ENCODE measurements at regions not wholly inside any gene's neighbourhood (a gene's known extent, or its start where the extent isn't known, plus 50 kb on each side); places are given as distances from the start of the nearest gene placed in this dataset.

- no peak for TF ChIP-seq REST (IDR thresholded peaks at IDR 0.05; ENCODE audit: low read depth, low read length)
- TF ChIP-seq USF2 (IDR thresholded peaks at IDR 0.05; ENCODE audit: borderline replicate concordance, low read depth, low read length): no peak
These were observed 158.1 kb upstream of the NR2F2 start (continued) for GRCh38 chr15:96172417-96172816.

- H3K4me1 ChIP-seq (ENCODE audit: control insufficient read depth in 1 of 2, insufficient read depth in 2 of 2, low read depth in 1 of 2, low read length in 1 of 2): no peaks in the 10 kb centered on the region
- H4K20me1 ChIP-seq (ENCODE audit: insufficient read depth): no peaks in the 10 kb centered on the region
- TF ChIP-seq USF2 (IDR thresholded peaks at IDR 0.05; ENCODE audit: borderline replicate concordance, low read depth, low read length) (no peak), EP300 (IDR thresholded peaks at IDR 0.05; ENCODE audit: borderline replicate concordance in 1 of 2, low read depth in 1 of 2, low read length in 1 of 2) (no peak), MXI1 (IDR thresholded peaks at IDR 0.05; ENCODE audit: low read depth, low read length) (no peak), EZH2phosphoT487 (IDR thresholded peaks at IDR 0.05; ENCODE audit: borderline replicate concordance, low read depth) (no peak), GABPA (IDR thresholded peaks at IDR 0.05; ENCODE audit: low read depth) (no peak), FOXJ3 (CRISPR knock-in tag; IDR thresholded peaks at IDR 0.05) (no peak), POLR2AphosphoS5 (IDR thresholded peaks at IDR 0.05; ENCODE audit: low read depth, low read length) (no peak)
- no peaks in the 10 kb centered on the region for H3F3A ChIP-seq (replicated peaks; ENCODE audit: insufficient read depth)
- ChIA-PET POLR2A (no interaction called here), CTCF (no interaction called here)
- no peak overlapping the region for H2AFZ ChIP-seq (ENCODE audit: low read depth)
- DNase-seq: no peak
- H3K36me3 ChIP-seq (replicated peaks in 1 of 2; ENCODE audit: control insufficient read depth in 1 of 2, insufficient read depth in 2 of 2, low read length in 1 of 2): no peaks in the 10 kb centered on the region
- H3K27me3 ChIP-seq (ENCODE audit: insufficient read depth): no peaks in the 10 kb centered on the region
- no peak overlapping the region for H3K4me2 ChIP-seq
- 49% methylated on average over 4 of the region's 4 CpGs for WGBS (ENCODE audit: low lambda C conversion rate)
- no peaks in the 10 kb centered on the region for H3K9me2 ChIP-seq
- no peak overlapping the region for H3K4me3 ChIP-seq (ENCODE audit: low read depth in 2 of 2, low read length in 1 of 2)
- no peak overlapping the region for H3K9ac ChIP-seq
- H3K9me3 ChIP-seq: no peaks in the 10 kb centered on the region
- no peaks in the 10 kb centered on the region for H3K79me2 ChIP-seq (ENCODE audit: insufficient read depth)
- no peak overlapping the region for H3K27ac ChIP-seq (ENCODE audit: low read depth in 2 of 2, low read length in 1 of 2)
These were observed 153.7 kb upstream of the NR2F2 start for GRCh38 chr15:96176831-96177230.

- no peak overlapping the region for H3K4me3 ChIP-seq (ENCODE audit: low read depth in 2 of 2, low read length in 1 of 2)
- H3K4me2 ChIP-seq: no peak overlapping the region
- CTCF ChIA-PET: no interaction called here
- H3K27ac ChIP-seq (ENCODE audit: low read depth in 2 of 2, low read length in 1 of 2): no peak overlapping the region
- WGBS (ENCODE audit: low lambda C conversion rate): 19% methylated on average over 1 of the region's 1 CpG
- no peaks in the 10 kb centered on the region for H4K20me1 ChIP-seq (ENCODE audit: insufficient read depth)
- H2AFZ ChIP-seq (ENCODE audit: low read depth): no peak overlapping the region
- H3K36me3 ChIP-seq (replicated peaks in 1 of 2; ENCODE audit: control insufficient read depth in 1 of 2, insufficient read depth in 2 of 2, low read length in 1 of 2): no peaks in the 10 kb centered on the region
- no peaks in the 10 kb centered on the region for H3K9me2 ChIP-seq
- no peak for DNase-seq
- no peaks in the 10 kb centered on the region for H3K79me2 ChIP-seq (ENCODE audit: insufficient read depth)
- no peaks in the 10 kb centered on the region for H3K9me3 ChIP-seq
- H3K9ac ChIP-seq: no peak overlapping the region
- no peaks in the 10 kb centered on the region for H3K4me1 ChIP-seq (ENCODE audit: control insufficient read depth in 1 of 2, insufficient read depth in 2 of 2, low read depth in 1 of 2, low read length in 1 of 2)
- no peaks in the 10 kb centered on the region for H3F3A ChIP-seq (replicated peaks; ENCODE audit: insufficient read depth)
- POLR2A ChIA-PET: no interaction called here
- H3K27me3 ChIP-seq (ENCODE audit: insufficient read depth): no peaks in the 10 kb centered on the region
- no peak for TF ChIP-seq GATA2 (CRISPR knock-in tag; IDR thresholded peaks at IDR 0.05)
- no peak for TF ChIP-seq MXI1 (IDR thresholded peaks at IDR 0.05; ENCODE audit: low read depth, low read length)
- no peak for TF ChIP-seq SMC3 (IDR thresholded peaks at IDR 0.05; ENCODE audit: low read depth, low read length)
- no peak for TF ChIP-seq FOSL2 (IDR thresholded peaks at IDR 0.05; ENCODE audit: borderline replicate concordance, low read depth)
- TF ChIP-seq NFIC (IDR thresholded peaks at IDR 0.05; ENCODE audit: borderline replicate concordance): no peak
- no peak for TF ChIP-seq YY1 (IDR thresholded peaks at IDR 0.05; ENCODE audit: low read depth)
- TF ChIP-seq MEF2A (IDR thresholded peaks at IDR 0.05; ENCODE audit: borderline replicate concordance, low read depth): no peak
- no peak for TF ChIP-seq FOXJ3 (CRISPR knock-in tag; IDR thresholded peaks at IDR 0.05)
- no peak for TF ChIP-seq RXRA (IDR thresholded peaks at IDR 0.05; ENCODE audit: borderline replicate concordance, low read depth)
- no peak for TF ChIP-seq MAX (IDR thresholded peaks at IDR 0.05; ENCODE audit: low read depth)
- TF ChIP-seq TAF1 (IDR thresholded peaks at IDR 0.05; ENCODE audit: borderline replicate concordance, low read depth, low read length): no peak
- no peak for TF ChIP-seq USF2 (IDR thresholded peaks at IDR 0.05; ENCODE audit: borderline replicate concordance, low read depth, low read length)
These were observed 153.2 kb upstream of the NR2F2 start for GRCh38 chr15:96177279-96177678.
